ENCODE measurements at regions not wholly inside any gene's neighbourhood (a gene's known extent, or its start where the extent isn't known, plus 50 kb on each side); places are given as distances from the start of the nearest gene placed in this dataset.

DNA sequence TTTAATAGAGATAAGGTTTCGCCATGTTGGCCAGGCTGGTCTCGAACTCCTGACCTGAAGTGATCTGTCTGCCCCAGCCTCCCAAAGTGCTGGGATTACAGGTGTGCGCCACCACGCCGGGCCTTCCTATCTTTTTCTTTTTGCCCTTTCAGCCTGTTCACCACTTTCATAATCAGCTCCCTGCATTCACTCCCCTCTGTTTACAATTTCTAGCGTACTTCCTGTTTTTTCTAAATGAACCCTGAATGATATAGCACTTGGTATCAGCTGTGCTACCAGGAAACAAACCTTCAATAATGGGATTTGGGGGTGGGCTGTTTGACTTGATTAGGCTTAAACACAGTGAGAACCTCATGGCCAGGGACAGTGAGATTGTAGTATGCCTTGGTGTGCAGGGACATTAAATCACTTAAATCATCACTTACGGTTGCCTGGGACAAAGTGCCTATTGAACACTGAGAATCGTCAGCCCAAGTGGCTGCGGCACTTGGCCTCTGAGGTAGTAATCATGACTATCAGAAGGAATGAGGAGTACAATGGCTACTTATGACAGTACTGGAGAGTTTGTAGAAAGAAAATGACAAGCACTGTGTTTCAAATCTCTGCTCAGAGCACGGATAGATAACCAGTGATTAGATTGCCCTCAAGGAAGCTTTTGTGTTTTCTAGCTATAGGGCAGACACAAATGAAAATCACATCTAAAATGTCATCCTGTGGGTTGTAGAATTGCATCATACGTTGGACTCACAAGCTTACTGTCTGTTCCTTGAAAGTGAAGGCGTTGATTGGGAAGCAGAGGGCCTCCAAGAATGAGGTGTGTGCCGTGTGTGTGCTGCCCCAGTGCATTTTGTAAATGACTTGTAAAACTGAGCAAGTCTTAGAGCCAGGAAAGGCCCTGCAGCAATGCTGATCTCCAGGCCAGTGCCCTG is 661.8 kb downstream of the MATN1 start:
- in situ Hi-C loops (cut with HindIII; ENCODE audit: low sequenced_read_pairs) = no loop called here
- TF ChIP-seq, protein P1, sequence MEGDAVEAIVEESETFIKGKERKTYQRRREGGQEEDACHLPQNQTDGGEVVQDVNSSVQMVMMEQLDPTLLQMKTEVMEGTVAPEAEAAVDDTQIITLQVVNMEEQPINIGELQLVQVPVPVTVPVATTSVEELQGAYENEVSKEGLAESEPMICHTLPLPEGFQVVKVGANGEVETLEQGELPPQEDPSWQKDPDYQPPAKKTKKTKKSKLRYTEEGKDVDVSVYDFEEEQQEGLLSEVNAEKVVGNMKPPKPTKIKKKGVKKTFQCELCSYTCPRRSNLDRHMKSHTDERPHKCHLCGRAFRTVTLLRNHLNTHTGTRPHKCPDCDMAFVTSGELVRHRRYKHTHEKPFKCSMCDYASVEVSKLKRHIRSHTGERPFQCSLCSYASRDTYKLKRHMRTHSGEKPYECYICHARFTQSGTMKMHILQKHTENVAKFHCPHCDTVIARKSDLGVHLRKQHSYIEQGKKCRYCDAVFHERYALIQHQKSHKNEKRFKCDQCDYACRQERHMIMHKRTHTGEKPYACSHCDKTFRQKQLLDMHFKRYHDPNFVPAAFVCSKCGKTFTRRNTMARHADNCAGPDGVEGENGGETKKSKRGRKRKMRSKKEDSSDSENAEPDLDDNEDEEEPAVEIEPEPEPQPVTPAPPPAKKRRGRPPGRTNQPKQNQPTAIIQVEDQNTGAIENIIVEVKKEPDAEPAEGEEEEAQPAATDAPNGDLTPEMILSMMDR (IDR thresholded peaks at IDR 0.05; ENCODE audit: low read depth, low read length, missing control alignments) = no peak
- no peak overlapping the region for H3K4me3 ChIP-seq (ENCODE audit: low read depth, low read length)
- no peak for DNase-seq (ENCODE audit: low read depth)

DNA sequence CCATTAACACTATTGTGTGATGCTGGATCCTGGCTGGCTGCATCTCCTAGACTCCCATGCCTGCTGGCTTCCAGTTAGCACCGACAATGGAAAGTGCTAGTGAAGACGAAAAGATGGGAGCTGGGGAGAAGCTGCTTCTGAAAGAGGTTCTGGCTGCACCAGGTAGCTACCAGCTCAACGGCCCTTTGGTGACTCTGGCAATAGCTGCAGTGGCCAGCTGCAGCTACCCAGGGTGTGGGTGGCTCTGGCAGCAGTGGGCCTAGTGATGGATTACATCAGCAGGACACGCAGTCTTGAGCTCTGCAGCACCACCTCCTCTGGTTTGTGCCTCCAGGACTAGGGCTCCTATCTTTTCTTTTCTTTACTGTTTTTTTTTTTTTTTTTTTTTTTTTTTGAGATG is 662.6 kb downstream of the MATN1 start:
- TF ChIP-seq, protein P1 (IDR thresholded peaks at IDR 0.05; ENCODE audit: low read depth, low read length, missing control alignments) = no peak
- in situ Hi-C loops (cut with HindIII; ENCODE audit: low sequenced_read_pairs) = no loop called here
- no peak for DNase-seq (ENCODE audit: low read depth)
- no peak overlapping the region for H3K4me3 ChIP-seq (ENCODE audit: low read depth, low read length)

DNA sequence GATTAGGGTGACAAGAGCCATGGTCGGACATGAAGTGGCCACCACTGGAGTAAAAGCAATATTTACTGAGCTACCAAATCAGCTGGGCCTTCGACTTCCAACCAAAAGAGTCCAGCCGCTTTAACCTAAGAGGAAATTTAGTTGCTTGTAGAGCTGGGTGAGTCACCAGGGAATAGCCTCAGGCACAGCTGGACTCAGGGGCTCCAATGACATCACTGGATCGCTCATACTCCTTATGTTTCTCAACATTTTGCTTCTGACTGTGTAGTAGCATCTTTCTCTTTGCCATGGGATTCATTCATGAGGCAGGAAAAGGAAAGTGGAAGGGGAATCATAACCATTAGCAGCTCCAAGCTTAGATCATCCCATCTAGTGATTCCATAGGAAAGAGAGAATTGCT is 664.4 kb downstream of the MATN1 start:
- in situ Hi-C loops (cut with HindIII; ENCODE audit: low sequenced_read_pairs) = no loop called here
- DNase-seq (ENCODE audit: low read depth) = peak; percentile 73
- H3K4me3 ChIP-seq (ENCODE audit: low read depth, low read length) = no peak overlapping the region

DNA sequence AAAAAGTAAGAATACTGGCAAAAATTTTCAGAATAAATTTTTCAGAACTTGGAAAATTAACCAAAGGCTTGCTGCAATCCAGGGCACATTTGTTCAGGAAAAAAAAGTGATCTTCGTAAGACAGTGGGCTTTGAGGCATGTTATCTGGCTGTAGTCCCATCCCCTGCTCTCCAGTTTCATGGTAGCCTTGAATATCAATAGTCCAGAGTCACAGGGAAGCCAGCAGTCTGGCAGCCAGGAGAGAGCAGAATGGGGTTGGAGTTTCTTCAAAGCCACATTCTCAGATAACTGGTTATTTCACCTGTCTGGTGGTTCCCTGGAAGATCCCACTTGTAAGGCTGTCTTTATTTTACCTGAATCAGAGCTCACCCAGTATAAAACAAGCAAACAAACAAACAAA is 669.3 kb downstream of the MATN1 start:
- in situ Hi-C loops (cut with HindIII; ENCODE audit: low sequenced_read_pairs) = no loop called here
- TF ChIP-seq, protein P1 (IDR thresholded peaks at IDR 0.05; ENCODE audit: low read depth, low read length, missing control alignments) = no peak
- no peak for DNase-seq (ENCODE audit: low read depth)
- no peak overlapping the region for H3K4me3 ChIP-seq (ENCODE audit: low read depth, low read length)

More for the DNA sequence above, 664.4 kb downstream of the MATN1 start:
- TF ChIP-seq, protein P1 (IDR thresholded peaks at IDR 0.05; ENCODE audit: low read depth, low read length, missing control alignments) = no peak

DNA sequence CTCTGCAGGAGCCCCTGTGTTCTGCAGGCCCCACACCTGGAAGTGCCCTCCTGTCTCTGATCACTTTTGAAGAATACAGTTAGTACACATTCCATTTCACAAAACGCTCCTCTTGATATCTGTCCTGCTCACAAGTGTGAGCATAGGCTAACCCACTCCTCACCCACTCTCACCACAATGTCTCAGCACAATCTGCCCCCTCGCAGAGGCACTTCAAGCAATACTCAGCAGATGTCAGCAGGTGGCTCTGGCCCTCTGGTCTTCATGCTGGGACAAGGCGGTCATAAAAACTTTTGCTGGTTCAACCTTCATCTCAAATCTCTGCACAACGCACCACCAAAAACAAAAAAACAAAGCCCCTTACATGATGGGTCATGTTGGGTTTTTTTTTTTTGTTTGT is 671.2 kb downstream of the MATN1 start:
- TF ChIP-seq, protein P1 (IDR thresholded peaks at IDR 0.05; ENCODE audit: low read depth, low read length, missing control alignments) = no peak
- DNase-seq (ENCODE audit: low read depth) = no peak
- in situ Hi-C loops (cut with HindIII; ENCODE audit: low sequenced_read_pairs) = no loop called here
- H3K4me3 ChIP-seq (ENCODE audit: low read depth, low read length) = no peak overlapping the region

DNA sequence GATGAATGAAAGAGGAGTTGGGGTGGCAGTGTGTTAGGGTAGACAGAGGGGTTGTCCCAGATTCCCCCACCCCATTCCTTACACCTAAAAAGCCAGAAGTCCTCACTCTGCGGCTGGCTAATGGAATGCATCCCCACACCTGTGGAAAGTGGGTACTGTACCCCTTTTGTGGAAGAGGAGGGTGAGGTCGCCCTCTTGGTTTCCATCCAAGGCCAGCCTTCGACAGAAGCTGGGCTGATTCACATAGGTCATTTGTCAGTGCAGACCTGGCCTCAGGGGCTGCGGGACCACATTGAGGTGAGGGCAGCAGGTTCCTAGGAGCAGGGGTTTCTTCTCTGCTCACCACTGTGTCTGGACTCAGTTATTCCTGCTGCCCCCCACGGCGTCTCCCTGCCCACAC is 671.6 kb downstream of the MATN1 start:
- TF ChIP-seq, protein P1 (IDR thresholded peaks at IDR 0.05; ENCODE audit: low read depth, low read length, missing control alignments) = no peak
- no peak overlapping the region for H3K4me3 ChIP-seq (ENCODE audit: low read depth, low read length)
- DNase-seq (ENCODE audit: low read depth) = no peak
- in situ Hi-C loops (cut with HindIII; ENCODE audit: low sequenced_read_pairs) = no loop called here
